SK-N-SH (cell line): ENCODE measurements at regions not wholly inside any gene's neighbourhood (a gene's known extent, or its start where the extent isn't known, plus 50 kb on each side); places are given as distances from the start of the nearest gene placed in this dataset.

ENCODE experiments used
- FOXM1 ChIP-seq: IDR thresholded peaks from 2 replicates; pipeline ENCODE4 v1.4.0; 2012; ENCODE audit warnings: low read depth, mild to moderate bottlenecking
- PBX3 ChIP-seq: IDR thresholded peaks from 2 replicates; pipeline ENCODE4; 2012
- POLR2AphosphoS5 ChIP-seq: IDR thresholded peaks from 2 replicates; pipeline ENCODE4 v1.6.1; 2012; ENCODE audit warnings: low read depth, low read length
- TF ChIP-seq, protein P1 (sequence below): fragments of 200-600 bp; sonication (generic); IDR thresholded peaks from 2 replicates; pipeline ENCODE4 v1.6.1; 2017; ENCODE audit warnings: antibody characterized with exemption, mild to moderate bottlenecking, moderate library complexity
- TF ChIP-seq, protein P2 (sequence below): IDR thresholded peaks from 2 replicates; pipeline ENCODE4 v1.6.1; 2012; ENCODE audit warnings: mild to moderate bottlenecking, low read depth, low read length, moderate library complexity

DNA sequence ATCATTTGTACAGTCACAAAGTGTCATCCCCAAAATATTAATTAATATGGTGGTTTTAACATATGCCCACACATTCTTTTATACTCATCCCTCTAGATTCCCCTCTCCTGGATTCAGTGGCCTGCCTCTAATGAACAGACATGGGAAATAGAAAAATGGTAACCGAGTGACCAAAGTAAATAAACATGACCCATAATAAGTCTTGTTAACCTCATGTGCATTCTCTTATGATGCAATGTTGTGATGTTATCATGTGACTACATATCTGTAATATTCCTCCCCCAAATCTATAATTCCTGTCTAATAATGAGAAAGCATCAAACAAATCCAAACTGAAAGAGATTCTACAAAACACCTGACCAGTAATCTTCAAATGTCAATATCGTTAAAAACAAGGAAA is 164.5 kb upstream of the PRSS1 start:
- TF ChIP-seq, protein P1, sequence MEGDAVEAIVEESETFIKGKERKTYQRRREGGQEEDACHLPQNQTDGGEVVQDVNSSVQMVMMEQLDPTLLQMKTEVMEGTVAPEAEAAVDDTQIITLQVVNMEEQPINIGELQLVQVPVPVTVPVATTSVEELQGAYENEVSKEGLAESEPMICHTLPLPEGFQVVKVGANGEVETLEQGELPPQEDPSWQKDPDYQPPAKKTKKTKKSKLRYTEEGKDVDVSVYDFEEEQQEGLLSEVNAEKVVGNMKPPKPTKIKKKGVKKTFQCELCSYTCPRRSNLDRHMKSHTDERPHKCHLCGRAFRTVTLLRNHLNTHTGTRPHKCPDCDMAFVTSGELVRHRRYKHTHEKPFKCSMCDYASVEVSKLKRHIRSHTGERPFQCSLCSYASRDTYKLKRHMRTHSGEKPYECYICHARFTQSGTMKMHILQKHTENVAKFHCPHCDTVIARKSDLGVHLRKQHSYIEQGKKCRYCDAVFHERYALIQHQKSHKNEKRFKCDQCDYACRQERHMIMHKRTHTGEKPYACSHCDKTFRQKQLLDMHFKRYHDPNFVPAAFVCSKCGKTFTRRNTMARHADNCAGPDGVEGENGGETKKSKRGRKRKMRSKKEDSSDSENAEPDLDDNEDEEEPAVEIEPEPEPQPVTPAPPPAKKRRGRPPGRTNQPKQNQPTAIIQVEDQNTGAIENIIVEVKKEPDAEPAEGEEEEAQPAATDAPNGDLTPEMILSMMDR, result no peak
- TF ChIP-seq FOXM1 (no peak), POLR2AphosphoS5 (no peak), PBX3 (no peak)
- TF ChIP-seq, protein P2, sequence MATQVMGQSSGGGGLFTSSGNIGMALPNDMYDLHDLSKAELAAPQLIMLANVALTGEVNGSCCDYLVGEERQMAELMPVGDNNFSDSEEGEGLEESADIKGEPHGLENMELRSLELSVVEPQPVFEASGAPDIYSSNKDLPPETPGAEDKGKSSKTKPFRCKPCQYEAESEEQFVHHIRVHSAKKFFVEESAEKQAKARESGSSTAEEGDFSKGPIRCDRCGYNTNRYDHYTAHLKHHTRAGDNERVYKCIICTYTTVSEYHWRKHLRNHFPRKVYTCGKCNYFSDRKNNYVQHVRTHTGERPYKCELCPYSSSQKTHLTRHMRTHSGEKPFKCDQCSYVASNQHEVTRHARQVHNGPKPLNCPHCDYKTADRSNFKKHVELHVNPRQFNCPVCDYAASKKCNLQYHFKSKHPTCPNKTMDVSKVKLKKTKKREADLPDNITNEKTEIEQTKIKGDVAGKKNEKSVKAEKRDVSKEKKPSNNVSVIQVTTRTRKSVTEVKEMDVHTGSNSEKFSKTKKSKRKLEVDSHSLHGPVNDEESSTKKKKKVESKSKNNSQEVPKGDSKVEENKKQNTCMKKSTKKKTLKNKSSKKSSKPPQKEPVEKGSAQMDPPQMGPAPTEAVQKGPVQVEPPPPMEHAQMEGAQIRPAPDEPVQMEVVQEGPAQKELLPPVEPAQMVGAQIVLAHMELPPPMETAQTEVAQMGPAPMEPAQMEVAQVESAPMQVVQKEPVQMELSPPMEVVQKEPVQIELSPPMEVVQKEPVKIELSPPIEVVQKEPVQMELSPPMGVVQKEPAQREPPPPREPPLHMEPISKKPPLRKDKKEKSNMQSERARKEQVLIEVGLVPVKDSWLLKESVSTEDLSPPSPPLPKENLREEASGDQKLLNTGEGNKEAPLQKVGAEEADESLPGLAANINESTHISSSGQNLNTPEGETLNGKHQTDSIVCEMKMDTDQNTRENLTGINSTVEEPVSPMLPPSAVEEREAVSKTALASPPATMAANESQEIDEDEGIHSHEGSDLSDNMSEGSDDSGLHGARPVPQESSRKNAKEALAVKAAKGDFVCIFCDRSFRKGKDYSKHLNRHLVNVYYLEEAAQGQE, result no peak
